HEK293 (cell line): ENCODE measurements at regions not wholly inside any gene's neighbourhood (a gene's known extent, or its start where the extent isn't known, plus 50 kb on each side); places are given as distances from the start of the nearest gene placed in this dataset.

ENCODE experiments used
- CTCF ChIA-PET: fragments of 350-600 bp; formaldehyde crosslinking; extraction: SDS; loops from one replicate; lab custom pipeline; 2021; ENCODE audit warnings: antibody characterized with exemption; lab: Yijun Ruan, JAX
- POLR2A ChIA-PET: fragments of 300-600 bp; formaldehyde crosslinking; extraction: SDS; loops from one replicate; lab custom pipeline; 2020; ENCODE audit warnings: antibody characterized with exemption, inconsistent platforms; lab: Yijun Ruan, JAX
- H3K27ac ChIP-seq: fragments of 200-500 bp; sonication (Bioruptor generic); 2 replicates; pipeline ENCODE4 v1.5.1; 2014; ENCODE audit warnings: low read depth, low read length, control low read depth, inconsistent platforms; ENCODE audit errors: extremely low read depth
- H3K36me3 ChIP-seq, 2 experiments: fragments of 200-500 bp in 1 of 2; sonication (Bioruptor generic) in 1 of 2; 1 replicate in 1 of 2; 2 replicates in 1 of 2; pipeline ENCODE4 v1.5.1; 2014 to 2017; ENCODE audit warnings: inconsistent platforms in 2 of 2, low read length in 2 of 2; ENCODE audit not compliant: control insufficient read depth in 2 of 2, insufficient read depth in 1 of 2
- H3K4me1 ChIP-seq: fragments of 200-500 bp; sonication (Bioruptor generic); 2 replicates; pipeline ENCODE4 v1.5.1; 2014; ENCODE audit warnings: mild to moderate bottlenecking, low read length, inconsistent platforms; ENCODE audit not compliant: control insufficient read depth, insufficient read depth
- H3K4me3 ChIP-seq: 2 replicates; pipeline ENCODE4 v1.5.1; 2011; ENCODE audit warnings: low read depth, mild to moderate bottlenecking, control low read depth, low read length, moderate library complexity
- H3K9me3 ChIP-seq: fragments of 200-500 bp; sonication (Bioruptor generic); 2 replicates; pipeline ENCODE4 v1.5.1; 2014; ENCODE audit warnings: low read depth, low read length, inconsistent platforms; ENCODE audit not compliant: control insufficient read depth, insufficient read depth
- GLIS2 ChIP-seq: fragments of 450-650 bp; formaldehyde crosslinking; IDR thresholded peaks from 2 replicates; pipeline ENCODE4 v1.5.1; 2016; ENCODE audit warnings: missing biosample characterization, missing genetic modification characterization
- MZF1 ChIP-seq: fragments of 450-650 bp; formaldehyde crosslinking; IDR thresholded peaks from 2 replicates; pipeline ENCODE4 v1.5.1; 2017; ENCODE audit warnings: missing biosample characterization, missing genetic modification characterization, borderline replicate concordance
- PBX3 ChIP-seq: sonication (generic); formaldehyde crosslinking; IDR thresholded peaks from 2 replicates; pipeline ENCODE4 v1.8.1; 2022; ENCODE audit warnings: mild to moderate bottlenecking, moderate library complexity, missing genetic modification reagents
- REPIN1 ChIP-seq: fragments of 450-650 bp; formaldehyde crosslinking; IDR thresholded peaks from 2 replicates; pipeline ENCODE4 v1.5.1; 2017; ENCODE audit warnings: missing biosample characterization, missing genetic modification characterization, low read depth
- REST ChIP-seq: fragments of 450-650 bp; formaldehyde crosslinking; IDR thresholded peaks from 2 replicates; pipeline ENCODE4 v1.5.1; 2016; ENCODE audit warnings: missing biosample characterization, missing genetic modification characterization
- SP2 ChIP-seq: fragments of 450-650 bp; formaldehyde crosslinking; IDR thresholded peaks from 2 replicates; pipeline ENCODE4 v1.5.1; 2016; ENCODE audit warnings: missing biosample characterization, missing genetic modification characterization
- SP7 ChIP-seq: fragments of 450-650 bp; formaldehyde crosslinking; IDR thresholded peaks from 2 replicates; pipeline ENCODE4 v1.5.1; 2016; ENCODE audit warnings: missing biosample characterization, missing genetic modification characterization
- ZFP3 ChIP-seq: fragments of 450-650 bp; formaldehyde crosslinking; IDR thresholded peaks from 2 replicates; pipeline ENCODE4 v1.5.1; 2016; ENCODE audit warnings: low read depth, missing biosample characterization, missing genetic modification characterization
- ZNF157 ChIP-seq: fragments of 450-650 bp; formaldehyde crosslinking; IDR thresholded peaks from 2 replicates; pipeline ENCODE4 v1.5.1; 2016; ENCODE audit warnings: missing biosample characterization, missing genetic modification characterization
- ZNF26 ChIP-seq: fragments of 450-650 bp; formaldehyde crosslinking; IDR thresholded peaks from 2 replicates; pipeline ENCODE4 v1.5.1; 2016; ENCODE audit warnings: missing biosample characterization, missing genetic modification characterization
- ZNF335 ChIP-seq: fragments of 450-650 bp; formaldehyde crosslinking; conservative IDR thresholded peaks from 2 replicates; pipeline ENCODE4 v1.5.1; 2016; ENCODE audit warnings: missing biosample characterization, missing genetic modification characterization
- ZNF423 ChIP-seq: fragments of 450-650 bp; formaldehyde crosslinking; IDR thresholded peaks from 2 replicates; pipeline ENCODE4 v1.5.1; 2016; ENCODE audit warnings: missing biosample characterization, missing genetic modification characterization
- ZNF426 ChIP-seq: fragments of 450-650 bp; formaldehyde crosslinking; IDR thresholded peaks from 2 replicates; pipeline ENCODE4 v1.5.1; 2017; ENCODE audit warnings: missing biosample characterization, missing genetic modification characterization, mild to moderate bottlenecking, inconsistent platforms, moderate library complexity
- ZNF48 ChIP-seq: fragments of 450-650 bp; formaldehyde crosslinking; IDR thresholded peaks from 2 replicates; pipeline ENCODE4 v1.5.1; 2016; ENCODE audit warnings: missing biosample characterization, missing genetic modification characterization
- ZNF514 ChIP-seq: fragments of 450-650 bp; formaldehyde crosslinking; IDR thresholded peaks from 2 replicates; pipeline ENCODE4 v1.5.1; 2016; ENCODE audit warnings: missing biosample characterization, missing genetic modification characterization
- ZNF558 ChIP-seq: fragments of 450-650 bp; formaldehyde crosslinking; IDR thresholded peaks from 2 replicates; pipeline ENCODE4 v1.5.1; 2016; ENCODE audit warnings: missing biosample characterization, missing genetic modification characterization
- ZNF571 ChIP-seq: fragments of 450-650 bp; formaldehyde crosslinking; IDR thresholded peaks from 2 replicates; pipeline ENCODE4 v1.5.0; 2017; ENCODE audit warnings: missing biosample characterization, missing genetic modification characterization
- ZNF624 ChIP-seq: fragments of 450-650 bp; formaldehyde crosslinking; IDR thresholded peaks from 2 replicates; pipeline ENCODE4 v1.5.1; 2017; ENCODE audit warnings: missing biosample characterization, missing genetic modification characterization
- ZNF626 ChIP-seq: fragments of 450-650 bp; sonication (Bioruptor Pico); formaldehyde crosslinking; IDR thresholded peaks from 2 replicates; pipeline ENCODE4 v1.5.1; 2018; ENCODE audit warnings: missing biosample characterization, missing genetic modification characterization, inconsistent platforms
- ZNF645 ChIP-seq: fragments of 450-650 bp; formaldehyde crosslinking; IDR thresholded peaks from 2 replicates; pipeline ENCODE4; 2016; ENCODE audit warnings: missing biosample characterization, missing genetic modification characterization
- ZSCAN18 ChIP-seq: fragments of 450-650 bp; formaldehyde crosslinking; IDR thresholded peaks from 2 replicates; pipeline ENCODE4 v1.5.1; 2016; ENCODE audit warnings: missing biosample characterization, missing genetic modification characterization
- ZSCAN4 ChIP-seq: fragments of 450-650 bp; formaldehyde crosslinking; IDR thresholded peaks from 2 replicates; pipeline ENCODE4 v1.5.1; 2017; ENCODE audit warnings: missing biosample characterization, missing genetic modification characterization

- H3K36me3 ChIP-seq: no peaks in the 10 kb centered on the region
- no peak overlapping the region for H3K4me3 ChIP-seq
- POLR2A ChIA-PET: no interaction called here
- CTCF ChIA-PET: interaction anchor here (0.6 to 0.7 kb wide), 2 partner anchors 9 to 338 kb away, joined by 3 read pairs; no protein-coding TSS in a partner anchor
- no peaks in the 10 kb centered on the region for H3K9me3 ChIP-seq
- no peak overlapping the region for H3K27ac ChIP-seq
- H3K4me1 ChIP-seq: no peaks in the 10 kb centered on the region
- TF ChIP-seq ZNF26 (tag by site-specific recombination): no peak
- TF ChIP-seq ZNF624: no peak
- no peak for TF ChIP-seq ZNF626 (tag by site-specific recombination)
- no peak for TF ChIP-seq ZFP3
- no peak for TF ChIP-seq PBX3
- no peak for TF ChIP-seq ZNF558 (tag by site-specific recombination)
- TF ChIP-seq ZNF426: no peak
- no peak for TF ChIP-seq ZNF423
- TF ChIP-seq ZNF335 (tag by site-specific recombination): no peak
- no peak for TF ChIP-seq MZF1 (tag by site-specific recombination)
- TF ChIP-seq ZNF157: no peak
Measured at GRCh38 chr18:62644773-62645172, 70.6 kb upstream of the PHLPP1 start.

GRCh38 chr18:62647179-62647578 is 68.2 kb upstream of the PHLPP1 start:
- H3K4me1 ChIP-seq: no peaks in the 10 kb centered on the region
- H3K36me3 ChIP-seq: no peaks in the 10 kb centered on the region
- H3K4me3 ChIP-seq: no peak overlapping the region
- TF ChIP-seq ZSCAN18 (no peak), SP2 (tag by site-specific recombination) (no peak), ZNF514 (tag by site-specific recombination) (no peak), SP7 (tag by site-specific recombination) (no peak), ZNF335 (tag by site-specific recombination) (no peak), ZNF571 (tag by site-specific recombination) (no peak), ZSCAN4 (tag by site-specific recombination) (no peak), REST (tag by site-specific recombination) (no peak), GLIS2 (tag by site-specific recombination) (no peak), ZNF48 (tag by site-specific recombination) (no peak), ZNF645 (no peak), REPIN1 (no peak)
- no peaks in the 10 kb centered on the region for H3K9me3 ChIP-seq
- CTCF ChIA-PET: interaction anchor here (0.7 to 2.0 kb wide), 2 partner anchors 9 to 372 kb away, joined by 5 to 9 read pairs; no protein-coding TSS in a partner anchor
- POLR2A ChIA-PET: no interaction called here
- H3K27ac ChIP-seq: no peak overlapping the region
